ENCODE measurements at regions not wholly inside any gene's neighbourhood (a gene's known extent, or its start where the extent isn't known, plus 50 kb on each side); places are given as distances from the start of the nearest gene placed in this dataset.
A peak's percentile ranks its signal among the peaks of the same experiment; 100 is the strongest.

DNA sequence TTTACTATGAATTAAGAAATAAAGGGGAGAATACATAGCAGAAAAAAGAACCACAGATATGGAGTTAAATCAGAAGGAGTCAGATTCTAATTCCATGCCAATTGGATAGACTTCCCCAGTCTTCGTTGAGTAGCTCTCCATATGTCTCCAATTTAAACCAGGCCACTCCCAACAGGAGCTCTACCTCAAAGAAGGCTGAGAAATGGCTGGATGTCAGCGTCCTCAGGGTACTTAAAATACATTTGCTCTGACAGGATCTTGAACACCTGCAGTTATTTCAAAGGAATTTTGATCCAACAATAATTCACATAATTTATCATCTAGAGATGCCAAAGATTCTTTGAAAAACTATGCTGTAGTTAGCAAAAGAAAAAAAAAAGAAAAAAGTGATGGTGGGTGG is 133.9 kb upstream of the FBN2 start:
- H3K9me3 Mint-ChIP-seq: peaks cover 3 to 6% of the 10 kb centered on the region in 2 donors
- H3K36me3 Mint-ChIP-seq (ENCODE audit: insufficient read depth in 2 of 2): no peaks in the 10 kb centered on the region
- DNase-seq (no peak), ATAC-seq (replicated peaks in 1 of 2) (no peak)
- no peaks in the 10 kb centered on the region for H3K27me3 Mint-ChIP-seq (ENCODE audit: low read depth)
- no peak overlapping the region for H3K4me3 Mint-ChIP-seq
- no peaks in the 10 kb centered on the region for H3K4me1 Mint-ChIP-seq (ENCODE audit: low read depth)
- H3K27ac Mint-ChIP-seq: no peak overlapping the region

- Mint-ChIP-seq H3K4me1 (ENCODE audit: low read depth) (no peaks in the 10 kb centered on the region), H3K4me3 (no peak overlapping the region), H3K36me3 (ENCODE audit: insufficient read depth in 2 of 2) (no peaks in the 10 kb centered on the region), H3K9me3 (peaks cover 0 to 6% of the 10 kb centered on the region in 2 donors), H3K27me3 (ENCODE audit: low read depth) (no peaks in the 10 kb centered on the region), H3K27ac (no peak overlapping the region)
- DNase-seq (no peak), ATAC-seq (replicated peaks in 1 of 2) (no peak)
These were observed 135.0 kb upstream of the FBN2 start for GRCh38 chr5:128673000-128673399.

DNA sequence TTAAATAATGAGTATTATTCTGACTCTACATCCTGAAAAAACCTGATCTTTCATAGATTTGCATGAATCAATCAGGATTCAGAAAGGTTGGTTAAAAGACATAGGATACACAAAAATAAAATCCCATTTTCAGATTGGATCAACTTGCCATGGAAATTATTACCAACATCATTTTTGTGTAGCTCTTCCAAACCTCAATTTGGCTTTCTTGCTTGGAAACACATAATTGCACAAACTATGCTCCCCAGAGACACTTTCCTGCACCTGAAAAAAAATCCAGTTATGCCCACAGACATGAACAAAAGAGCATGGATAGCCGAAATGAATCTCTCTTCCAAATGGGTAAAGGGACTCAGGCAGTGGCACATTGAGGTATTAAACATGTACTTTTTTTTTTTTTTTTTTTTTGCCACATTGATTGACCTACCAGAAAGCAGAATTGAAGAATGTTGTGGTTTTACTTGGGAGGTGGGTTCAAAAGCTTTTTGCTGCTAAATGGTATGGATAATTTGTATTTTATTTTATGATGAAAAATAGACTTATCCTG is 135.4 kb upstream of the FBN2 start:
- no peaks in the 10 kb centered on the region for H3K4me1 Mint-ChIP-seq (ENCODE audit: low read depth)
- no peak overlapping the region for H3K27ac Mint-ChIP-seq
- H3K27me3 Mint-ChIP-seq (ENCODE audit: low read depth): no peaks in the 10 kb centered on the region
- H3K36me3 Mint-ChIP-seq (ENCODE audit: insufficient read depth in 2 of 2): no peaks in the 10 kb centered on the region
- no peak overlapping the region for H3K4me3 Mint-ChIP-seq
- ATAC-seq (replicated peaks in 1 of 2): no peak
- DNase-seq: no peak
- H3K9me3 Mint-ChIP-seq: peaks cover 0 to 6% of the 10 kb centered on the region in 2 donors

GRCh38 chr5:128673970-128674369 is 135.9 kb upstream of the FBN2 start:
- Mint-ChIP-seq H3K36me3 (ENCODE audit: insufficient read depth in 2 of 2) (no peaks in the 10 kb centered on the region), H3K4me1 (ENCODE audit: low read depth) (no peaks in the 10 kb centered on the region), H3K4me3 (no peak overlapping the region), H3K9me3 (peaks cover 0 to 6% of the 10 kb centered on the region in 2 donors), H3K27ac (no peak overlapping the region), H3K27me3 (ENCODE audit: low read depth) (no peaks in the 10 kb centered on the region)
- DNase-seq (no peak), ATAC-seq (replicated peaks in 1 of 2) (no peak)

DNA sequence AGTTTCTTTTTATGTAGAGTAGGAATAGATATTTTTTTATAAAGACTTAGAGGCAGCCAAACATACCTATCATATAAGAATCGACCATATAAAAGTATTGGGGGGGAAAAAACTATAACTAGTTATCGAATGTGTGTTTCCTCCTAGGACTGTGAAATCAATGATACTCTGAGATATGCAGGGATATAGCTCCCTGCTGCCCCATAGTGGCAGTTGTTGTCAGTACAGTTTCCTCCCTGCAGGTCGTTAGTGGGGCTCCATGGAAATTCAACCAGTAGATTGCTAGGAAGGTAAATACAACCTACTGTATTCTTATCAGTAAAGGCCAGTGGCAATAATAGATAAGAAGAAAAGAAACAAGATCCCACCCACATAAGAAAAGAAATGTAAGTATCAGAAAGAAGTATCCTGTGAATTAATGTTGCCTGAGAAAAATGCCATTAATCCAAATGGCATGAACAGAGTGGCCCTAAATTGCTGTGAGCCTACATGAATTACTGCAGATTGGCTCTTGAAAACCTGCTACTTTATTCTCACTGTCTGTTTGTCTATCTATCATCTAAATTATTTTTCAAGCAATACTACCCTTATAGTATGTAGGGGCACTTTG is 136.9 kb upstream of the FBN2 start:
- peak; percentile 25 to 39 for DNase-seq
- H3K36me3 Mint-ChIP-seq (ENCODE audit: insufficient read depth in 2 of 2): no peaks in the 10 kb centered on the region
- H3K9me3 Mint-ChIP-seq: peaks cover 0 to 3% of the 10 kb centered on the region in 2 donors
- H3K4me1 Mint-ChIP-seq (ENCODE audit: low read depth): no peaks in the 10 kb centered on the region
- no peak overlapping the region for H3K27ac Mint-ChIP-seq
- H3K4me3 Mint-ChIP-seq: no peak overlapping the region
- ATAC-seq (replicated peaks in 1 of 2): peak in 1 of 2 donors; percentile 39
- no peaks in the 10 kb centered on the region for H3K27me3 Mint-ChIP-seq (ENCODE audit: low read depth)

- H3K27ac Mint-ChIP-seq: no peak overlapping the region
- ATAC-seq (replicated peaks in 1 of 2): no peak
- DNase-seq: no peak
- no peaks in the 10 kb centered on the region for H3K27me3 Mint-ChIP-seq (ENCODE audit: low read depth)
- no peaks in the 10 kb centered on the region for H3K36me3 Mint-ChIP-seq (ENCODE audit: insufficient read depth in 2 of 2)
- no peak overlapping the region for H3K4me3 Mint-ChIP-seq
- H3K9me3 Mint-ChIP-seq: no peaks in the 10 kb centered on the region
- no peaks in the 10 kb centered on the region for H3K4me1 Mint-ChIP-seq (ENCODE audit: low read depth)
These were observed 143.1 kb upstream of the FBN2 start for GRCh38 chr5:128681096-128681495.

- no peak for DNase-seq
- no peaks in the 10 kb centered on the region for H3K27me3 Mint-ChIP-seq (ENCODE audit: low read depth)
These were observed 143.9 kb upstream of the FBN2 start for GRCh38 chr5:128681764-128682592.

GRCh38 chr5:128682669-128683068 is 144.6 kb upstream of the FBN2 start:
- no peak for DNase-seq
- Mint-ChIP-seq H3K36me3 (ENCODE audit: insufficient read depth in 2 of 2) (no peaks in the 10 kb centered on the region), H3K9me3 (no peaks in the 10 kb centered on the region), H3K27me3 (ENCODE audit: low read depth) (no peaks in the 10 kb centered on the region), H3K27ac (no peak overlapping the region), H3K4me1 (ENCODE audit: low read depth) (no peaks in the 10 kb centered on the region), H3K4me3 (no peak overlapping the region)
- no peak for ATAC-seq (replicated peaks in 1 of 2)

More at GRCh38 chr5:128681764-128682592, 143.9 kb upstream of the FBN2 start:
- no peak overlapping the region for H3K27ac Mint-ChIP-seq
- H3K4me1 Mint-ChIP-seq (ENCODE audit: low read depth): no peaks in the 10 kb centered on the region
- ATAC-seq (replicated peaks in 1 of 2): no peak
- no peaks in the 10 kb centered on the region for H3K9me3 Mint-ChIP-seq
- H3K4me3 Mint-ChIP-seq: no peak overlapping the region
- no peaks in the 10 kb centered on the region for H3K36me3 Mint-ChIP-seq (ENCODE audit: insufficient read depth in 2 of 2)

DNA sequence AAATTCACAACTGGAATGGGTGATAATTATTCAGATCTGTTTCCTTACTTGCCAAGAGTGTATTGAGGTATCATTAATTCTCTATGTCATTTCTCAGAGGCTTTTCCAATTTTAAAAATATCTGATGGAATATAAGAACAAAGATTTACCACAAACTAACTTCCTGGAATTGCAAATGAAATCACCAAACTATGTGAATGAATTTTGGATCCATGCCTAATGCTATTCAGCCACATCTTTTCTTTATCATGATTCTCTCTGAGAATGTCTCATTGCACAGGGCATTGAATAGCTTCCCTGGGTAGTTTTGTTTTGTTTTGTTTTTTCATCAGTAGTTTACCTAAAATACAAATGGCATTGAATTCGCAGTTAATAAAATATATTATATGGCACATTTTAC is 146.9 kb upstream of the FBN2 start:
- no peaks in the 10 kb centered on the region for H3K9me3 Mint-ChIP-seq
- H3K27ac Mint-ChIP-seq: no peak overlapping the region
- H3K4me1 Mint-ChIP-seq (ENCODE audit: low read depth): no peaks in the 10 kb centered on the region
- ATAC-seq (replicated peaks in 1 of 2) (no peak), DNase-seq (no peak)
- H3K36me3 Mint-ChIP-seq (ENCODE audit: insufficient read depth in 2 of 2): no peaks in the 10 kb centered on the region
- H3K4me3 Mint-ChIP-seq: no peak overlapping the region
- H3K27me3 Mint-ChIP-seq (ENCODE audit: low read depth): no peaks in the 10 kb centered on the region

DNA sequence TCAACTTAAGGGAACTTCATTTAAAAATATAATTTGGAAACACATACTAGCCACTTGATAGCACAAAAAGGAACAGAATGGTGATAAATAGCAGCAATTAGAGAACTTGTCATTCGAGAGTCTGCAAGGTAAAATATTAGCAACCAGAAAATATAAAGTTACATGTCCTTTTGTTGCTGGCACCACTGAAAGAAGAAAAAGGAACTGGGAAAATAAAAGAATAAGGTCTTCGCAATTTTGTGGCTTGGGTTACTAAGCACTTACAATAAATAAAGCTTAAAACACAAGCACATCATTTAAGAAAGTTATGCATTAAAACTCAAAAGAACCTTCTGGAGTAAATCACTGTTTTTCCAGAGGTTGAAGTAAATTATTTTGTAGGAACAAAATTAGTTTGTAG is 149.9 kb upstream of the FBN2 start:
- Mint-ChIP-seq H3K36me3 (ENCODE audit: insufficient read depth in 2 of 2) (no peaks in the 10 kb centered on the region), H3K27me3 (ENCODE audit: low read depth) (no peaks in the 10 kb centered on the region), H3K4me1 (ENCODE audit: low read depth) (no peaks in the 10 kb centered on the region), H3K4me3 (no peak overlapping the region), H3K27ac (no peak overlapping the region), H3K9me3 (peaks cover 0 to 3% of the 10 kb centered on the region in 2 donors)
- DNase-seq (no peak), ATAC-seq (replicated peaks in 1 of 2) (no peak)

- Mint-ChIP-seq H3K36me3 (ENCODE audit: insufficient read depth in 2 of 2) (no peaks in the 10 kb centered on the region), H3K27ac (no peak overlapping the region), H3K27me3 (ENCODE audit: low read depth) (no peaks in the 10 kb centered on the region), H3K9me3 (peaks cover 3% of the 10 kb centered on the region in 2 donors), H3K4me3 (no peak overlapping the region), H3K4me1 (ENCODE audit: low read depth) (no peaks in the 10 kb centered on the region)
- DNase-seq: no peak
- no peak for ATAC-seq (replicated peaks in 1 of 2)
These were observed 155.7 kb upstream of the FBN2 start for GRCh38 chr5:128693764-128694163.

- DNase-seq: no peak
- Mint-ChIP-seq H3K9me3 (peaks cover 3% of the 10 kb centered on the region in 2 donors), H3K27me3 (ENCODE audit: low read depth) (no peaks in the 10 kb centered on the region), H3K4me3 (no peak overlapping the region), H3K36me3 (ENCODE audit: insufficient read depth in 2 of 2) (no peaks in the 10 kb centered on the region), H3K4me1 (ENCODE audit: low read depth) (no peaks in the 10 kb centered on the region), H3K27ac (no peak overlapping the region)
- ATAC-seq (replicated peaks in 1 of 2): no peak
These were observed 157.9 kb upstream of the FBN2 start for GRCh38 chr5:128695791-128696530.

- Mint-ChIP-seq H3K4me1 (ENCODE audit: low read depth) (no peaks in the 10 kb centered on the region), H3K36me3 (ENCODE audit: insufficient read depth in 2 of 2) (no peaks in the 10 kb centered on the region), H3K27me3 (ENCODE audit: low read depth) (no peaks in the 10 kb centered on the region), H3K9me3 (no peaks in the 10 kb centered on the region), H3K4me3 (no peak overlapping the region), H3K27ac (no peak overlapping the region)
- no peak for ATAC-seq (replicated peaks in 1 of 2)
- no peak for DNase-seq
These were observed 163.3 kb upstream of the FBN2 start for GRCh38 chr5:128701301-128701700.
